ENCODE measurements at regions not wholly inside any gene's neighbourhood (a gene's known extent, or its start where the extent isn't known, plus 50 kb on each side); places are given as distances from the start of the nearest gene placed in this dataset.

DNA sequence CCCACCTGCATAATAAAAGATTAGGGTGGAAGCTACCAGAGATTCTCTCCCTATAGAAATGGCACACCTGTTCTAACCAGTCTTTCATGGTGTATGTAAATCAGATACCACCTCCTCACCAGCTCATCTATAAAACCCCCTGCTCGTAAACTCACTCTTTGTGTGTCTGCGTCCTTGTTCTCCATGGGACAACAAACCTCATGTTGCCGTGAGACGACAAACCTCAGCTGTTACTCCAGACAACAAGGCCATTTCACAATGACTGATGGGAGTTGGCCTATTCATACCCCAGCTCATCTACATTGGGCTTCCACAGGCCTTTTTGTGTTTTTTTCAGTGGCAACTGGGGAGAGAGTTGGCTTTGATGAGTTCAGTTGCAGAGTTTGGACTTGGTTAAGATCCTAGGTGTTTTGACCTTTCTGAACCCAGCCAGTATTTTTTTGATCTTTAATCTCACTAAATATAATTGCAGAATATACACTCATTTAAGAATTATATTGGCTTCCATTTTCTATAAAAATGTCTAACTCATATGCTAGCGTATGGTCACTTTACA lies 96.6 kb upstream of the LRIG1 start:
- Histone ChIP-seq H3K79me2 (ENCODE audit: insufficient read depth, low read length) (no peaks in the 10 kb centered on the region), H2AFZ (ENCODE audit: low read length) (no peak overlapping the region), H3K4me2 (ENCODE audit: low read length) (no peak overlapping the region), H3K4me3 (ENCODE audit: low read depth, low read length, poor library complexity, severe bottlenecking) (no peak overlapping the region), H3K9me2 (ENCODE audit: low read depth, low read length) (no peaks in the 10 kb centered on the region), H3K27ac (ENCODE audit: low read depth, low read length, poor library complexity, severe bottlenecking) (no peak overlapping the region), H3K36me3 (ENCODE audit: insufficient read depth, low read length) (no peaks in the 10 kb centered on the region), H3K9ac (ENCODE audit: low read length) (no peak overlapping the region), H4K20me1 (ENCODE audit: insufficient read depth, low read length) (no peaks in the 10 kb centered on the region), H3K9me3 (ENCODE audit: low read length) (no peaks in the 10 kb centered on the region), H3K27me3 (ENCODE audit: insufficient read depth, low read length) (no peaks in the 10 kb centered on the region), H3F3A (ENCODE audit: insufficient read depth, low read length) (no peaks in the 10 kb centered on the region), H3K4me1 (ENCODE audit: insufficient read depth, low read length, severe bottlenecking) (no peaks in the 10 kb centered on the region)
- TF ChIP-seq, protein P1, sequence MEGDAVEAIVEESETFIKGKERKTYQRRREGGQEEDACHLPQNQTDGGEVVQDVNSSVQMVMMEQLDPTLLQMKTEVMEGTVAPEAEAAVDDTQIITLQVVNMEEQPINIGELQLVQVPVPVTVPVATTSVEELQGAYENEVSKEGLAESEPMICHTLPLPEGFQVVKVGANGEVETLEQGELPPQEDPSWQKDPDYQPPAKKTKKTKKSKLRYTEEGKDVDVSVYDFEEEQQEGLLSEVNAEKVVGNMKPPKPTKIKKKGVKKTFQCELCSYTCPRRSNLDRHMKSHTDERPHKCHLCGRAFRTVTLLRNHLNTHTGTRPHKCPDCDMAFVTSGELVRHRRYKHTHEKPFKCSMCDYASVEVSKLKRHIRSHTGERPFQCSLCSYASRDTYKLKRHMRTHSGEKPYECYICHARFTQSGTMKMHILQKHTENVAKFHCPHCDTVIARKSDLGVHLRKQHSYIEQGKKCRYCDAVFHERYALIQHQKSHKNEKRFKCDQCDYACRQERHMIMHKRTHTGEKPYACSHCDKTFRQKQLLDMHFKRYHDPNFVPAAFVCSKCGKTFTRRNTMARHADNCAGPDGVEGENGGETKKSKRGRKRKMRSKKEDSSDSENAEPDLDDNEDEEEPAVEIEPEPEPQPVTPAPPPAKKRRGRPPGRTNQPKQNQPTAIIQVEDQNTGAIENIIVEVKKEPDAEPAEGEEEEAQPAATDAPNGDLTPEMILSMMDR (IDR thresholded peaks at IDR 0.05; ENCODE audit: low read length), result no peak
- no peak for TF ChIP-seq EZH2 (IDR thresholded peaks at IDR 0.05; ENCODE audit: borderline replicate concordance, low read length)

- Histone ChIP-seq H2AFZ (ENCODE audit: low read length) (no peak overlapping the region), H3K27me3 (ENCODE audit: insufficient read depth, low read length) (no peaks in the 10 kb centered on the region), H3K9ac (ENCODE audit: low read length) (no peak overlapping the region), H3K9me2 (ENCODE audit: low read depth, low read length) (no peaks in the 10 kb centered on the region), H3K27ac (ENCODE audit: low read depth, low read length, poor library complexity, severe bottlenecking) (no peak overlapping the region), H3F3A (ENCODE audit: insufficient read depth, low read length) (no peaks in the 10 kb centered on the region), H3K4me3 (ENCODE audit: low read depth, low read length, poor library complexity, severe bottlenecking) (no peak overlapping the region), H3K4me2 (ENCODE audit: low read length) (no peak overlapping the region), H4K20me1 (ENCODE audit: insufficient read depth, low read length) (no peaks in the 10 kb centered on the region), H3K36me3 (ENCODE audit: insufficient read depth, low read length) (no peaks in the 10 kb centered on the region), H3K4me1 (ENCODE audit: insufficient read depth, low read length, severe bottlenecking) (no peaks in the 10 kb centered on the region), H3K9me3 (ENCODE audit: low read length) (no peaks in the 10 kb centered on the region), H3K79me2 (ENCODE audit: insufficient read depth, low read length) (no peaks in the 10 kb centered on the region)
- no peak for TF ChIP-seq EZH2 (IDR thresholded peaks at IDR 0.05; ENCODE audit: borderline replicate concordance, low read length)
- TF ChIP-seq, protein P1 (IDR thresholded peaks at IDR 0.05; ENCODE audit: low read length), result no peak
Measured at GRCh38 chr3:66598168-66598567, 97.3 kb upstream of the LRIG1 start.

DNA sequence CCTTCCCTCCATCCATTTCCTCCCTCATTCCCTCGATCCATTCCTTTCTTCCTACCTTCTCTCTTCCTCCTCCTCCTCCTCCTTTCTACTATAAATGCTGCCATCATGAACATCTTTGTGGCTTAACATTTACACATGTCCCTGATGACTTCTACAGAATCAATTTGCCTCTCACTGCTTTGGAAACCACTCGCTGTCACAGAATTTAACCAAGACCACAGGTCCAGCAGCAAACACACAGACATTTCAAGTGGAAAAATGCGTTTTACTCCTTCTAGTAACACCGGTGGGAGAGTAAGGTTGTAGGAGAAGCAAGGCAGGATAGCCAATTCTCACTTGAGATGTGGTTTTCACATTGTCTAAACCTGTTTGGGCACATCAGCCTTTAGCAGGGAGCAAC lies 101.4 kb upstream of the LRIG1 start:
- Histone ChIP-seq H3K9me3 (ENCODE audit: low read length) (no peaks in the 10 kb centered on the region), H3K4me2 (ENCODE audit: low read length) (no peak overlapping the region), H3K36me3 (ENCODE audit: insufficient read depth, low read length) (no peaks in the 10 kb centered on the region), H2AFZ (ENCODE audit: low read length) (no peak overlapping the region), H3K27ac (ENCODE audit: low read depth, low read length, poor library complexity, severe bottlenecking) (no peak overlapping the region), H3K9me2 (ENCODE audit: low read depth, low read length) (no peaks in the 10 kb centered on the region), H4K20me1 (ENCODE audit: insufficient read depth, low read length) (no peaks in the 10 kb centered on the region), H3K79me2 (ENCODE audit: insufficient read depth, low read length) (no peaks in the 10 kb centered on the region), H3F3A (ENCODE audit: insufficient read depth, low read length) (no peaks in the 10 kb centered on the region), H3K27me3 (ENCODE audit: insufficient read depth, low read length) (no peaks in the 10 kb centered on the region), H3K4me1 (ENCODE audit: insufficient read depth, low read length, severe bottlenecking) (no peaks in the 10 kb centered on the region), H3K4me3 (ENCODE audit: low read depth, low read length, poor library complexity, severe bottlenecking) (no peak overlapping the region), H3K9ac (ENCODE audit: low read length) (no peak overlapping the region)
- no peak for TF ChIP-seq EZH2 (IDR thresholded peaks at IDR 0.05; ENCODE audit: borderline replicate concordance, low read length)
- TF ChIP-seq, protein P1 (IDR thresholded peaks at IDR 0.05; ENCODE audit: low read length), result no peak
